ENCODE measurements at regions not wholly inside any gene's neighbourhood (a gene's known extent, or its start where the extent isn't known, plus 50 kb on each side); places are given as distances from the start of the nearest gene placed in this dataset.

DNA sequence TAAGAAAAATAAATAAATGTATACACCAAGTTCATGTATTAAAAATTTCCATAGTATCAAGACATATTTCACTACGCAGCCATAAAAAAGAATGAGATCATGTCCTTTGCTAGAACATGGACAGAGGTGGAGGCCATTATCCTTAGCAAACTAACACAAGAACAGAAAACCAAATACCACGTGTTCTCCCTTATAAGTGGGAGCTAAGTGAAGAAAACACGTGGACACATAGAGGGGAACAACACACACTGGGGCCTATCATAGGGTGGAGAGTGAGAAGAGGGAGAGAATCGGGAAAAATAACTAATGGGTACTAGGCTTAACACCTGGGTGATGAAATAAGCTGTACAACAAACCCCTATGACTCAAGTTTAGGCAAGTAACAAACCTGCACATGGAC is 552.4 kb upstream of the PBX1 start (continued):
- TF ChIP-seq, protein P1, sequence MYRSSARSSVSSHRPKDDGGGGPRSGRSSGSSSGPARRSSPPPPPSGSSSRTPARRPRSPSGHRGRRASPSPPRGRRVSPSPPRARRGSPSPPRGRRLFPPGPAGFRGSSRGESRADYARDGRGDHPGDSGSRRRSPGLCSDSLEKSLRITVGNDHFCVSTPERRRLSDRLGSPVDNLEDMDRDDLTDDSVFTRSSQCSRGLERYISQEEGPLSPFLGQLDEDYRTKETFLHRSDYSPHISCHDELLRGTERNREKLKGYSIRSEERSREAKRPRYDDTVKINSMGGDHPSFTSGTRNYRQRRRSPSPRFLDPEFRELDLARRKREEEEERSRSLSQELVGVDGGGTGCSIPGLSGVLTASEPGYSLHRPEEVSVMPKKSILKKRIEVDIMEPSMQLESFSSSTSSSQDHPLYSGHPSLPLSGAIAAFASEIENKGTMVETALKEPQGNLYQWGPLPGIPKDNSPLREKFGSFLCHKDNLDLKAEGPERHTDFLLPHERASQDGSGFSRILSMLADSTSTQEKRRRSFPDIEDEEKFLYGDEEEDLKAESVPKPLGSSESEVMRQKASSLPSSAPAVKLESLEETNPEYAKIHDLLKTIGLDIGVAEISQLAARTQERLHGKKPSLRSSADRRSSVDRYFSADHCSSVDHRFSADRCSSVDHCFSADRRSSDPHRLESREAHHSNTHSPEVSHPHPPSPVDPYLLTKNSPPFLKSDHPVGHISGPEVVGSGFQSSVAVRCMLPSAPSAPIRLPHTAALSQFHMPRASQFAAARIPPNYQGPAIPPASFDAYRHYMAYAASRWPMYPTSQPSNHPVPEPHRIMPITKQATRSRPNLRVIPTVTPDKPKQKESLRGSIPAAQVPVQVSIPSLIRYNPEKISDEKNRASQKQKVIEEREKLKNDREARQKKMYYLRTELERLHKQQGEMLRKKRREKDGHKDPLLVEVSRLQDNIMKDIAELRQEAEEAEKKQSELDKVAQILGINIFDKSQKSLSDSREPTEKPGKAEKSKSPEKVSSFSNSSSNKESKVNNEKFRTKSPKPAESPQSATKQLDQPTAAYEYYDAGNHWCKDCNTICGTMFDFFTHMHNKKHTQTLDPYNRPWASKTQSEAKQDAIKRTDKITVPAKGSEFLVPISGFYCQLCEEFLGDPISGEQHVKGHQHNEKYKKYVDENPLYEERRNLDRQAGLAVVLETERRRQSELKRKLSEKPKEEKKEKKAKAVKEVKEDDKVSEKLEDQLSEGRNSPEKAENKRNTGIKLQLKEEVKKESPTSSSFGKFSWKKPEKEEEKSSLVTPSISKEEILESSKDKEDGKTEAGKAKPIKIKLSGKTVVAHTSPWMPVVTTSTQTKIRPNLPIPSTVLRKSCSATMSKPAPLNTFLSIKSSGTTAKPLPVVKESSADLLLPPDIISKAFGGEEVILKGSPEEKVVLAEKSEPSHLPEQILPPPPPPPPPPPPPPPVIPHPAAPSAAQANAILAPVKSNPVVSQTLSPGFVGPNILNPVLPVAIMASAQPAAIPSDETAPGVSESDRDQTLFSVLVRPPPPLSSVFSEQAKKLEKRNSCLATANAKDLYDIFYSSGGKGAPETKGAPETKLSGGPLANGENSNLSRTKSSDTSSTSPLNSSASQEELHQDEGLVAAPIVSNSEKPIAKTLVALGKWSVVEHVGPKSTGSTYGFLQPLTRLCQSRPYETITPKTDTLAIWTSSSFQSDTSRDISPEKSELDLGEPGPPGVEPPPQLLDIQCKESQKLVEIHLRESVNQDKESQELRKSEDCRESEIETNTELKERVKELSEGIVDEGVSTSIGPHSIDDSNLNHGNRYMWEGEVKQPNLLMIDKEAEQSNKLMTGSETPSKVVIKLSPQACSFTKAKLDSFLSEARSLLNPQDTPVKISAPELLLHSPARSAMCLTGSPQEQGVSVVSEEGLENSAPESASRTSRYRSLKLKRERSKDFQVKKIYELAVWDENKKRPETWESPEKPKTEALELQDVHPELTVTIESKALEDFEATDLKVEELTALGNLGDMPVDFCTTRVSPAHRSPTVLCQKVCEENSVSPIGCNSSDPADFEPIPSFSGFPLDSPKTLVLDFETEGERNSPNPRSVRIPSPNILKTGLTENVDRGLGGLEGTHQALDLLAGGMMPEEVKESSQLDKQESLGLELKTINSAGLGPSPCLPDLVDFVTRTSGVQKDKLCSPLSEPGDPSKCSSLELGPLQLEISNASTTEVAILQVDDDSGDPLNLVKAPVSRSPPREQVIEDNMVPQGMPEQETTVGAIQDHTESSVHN (IDR thresholded peaks at IDR 0.05; ENCODE audit: borderline replicate concordance in 1 of 2, low read depth in 1 of 2): no peak
- TF ChIP-seq ZBED1 (IDR thresholded peaks at IDR 0.05) (no peak), RHOXF2B (CRISPR knock-in tag; conservative IDR thresholded peaks at IDR 0.05) (no peak), RBM15 (IDR thresholded peaks at IDR 0.05; ENCODE audit: insufficient read depth, low read length) (no peak), GATAD2B (IDR thresholded peaks at IDR 0.05; ENCODE audit: borderline replicate concordance) (no peak), SMARCC2 (IDR thresholded peaks at IDR 0.05; ENCODE audit: low read depth) (no peak), JUN (IDR thresholded peaks at IDR 0.05; ENCODE audit: borderline replicate concordance, low read depth, low read length) (no peak), JUN (CRISPR knock-in tag; IDR thresholded peaks at IDR 0.05; ENCODE audit: borderline replicate concordance) (no peak)
- TF ChIP-seq, protein P2, sequence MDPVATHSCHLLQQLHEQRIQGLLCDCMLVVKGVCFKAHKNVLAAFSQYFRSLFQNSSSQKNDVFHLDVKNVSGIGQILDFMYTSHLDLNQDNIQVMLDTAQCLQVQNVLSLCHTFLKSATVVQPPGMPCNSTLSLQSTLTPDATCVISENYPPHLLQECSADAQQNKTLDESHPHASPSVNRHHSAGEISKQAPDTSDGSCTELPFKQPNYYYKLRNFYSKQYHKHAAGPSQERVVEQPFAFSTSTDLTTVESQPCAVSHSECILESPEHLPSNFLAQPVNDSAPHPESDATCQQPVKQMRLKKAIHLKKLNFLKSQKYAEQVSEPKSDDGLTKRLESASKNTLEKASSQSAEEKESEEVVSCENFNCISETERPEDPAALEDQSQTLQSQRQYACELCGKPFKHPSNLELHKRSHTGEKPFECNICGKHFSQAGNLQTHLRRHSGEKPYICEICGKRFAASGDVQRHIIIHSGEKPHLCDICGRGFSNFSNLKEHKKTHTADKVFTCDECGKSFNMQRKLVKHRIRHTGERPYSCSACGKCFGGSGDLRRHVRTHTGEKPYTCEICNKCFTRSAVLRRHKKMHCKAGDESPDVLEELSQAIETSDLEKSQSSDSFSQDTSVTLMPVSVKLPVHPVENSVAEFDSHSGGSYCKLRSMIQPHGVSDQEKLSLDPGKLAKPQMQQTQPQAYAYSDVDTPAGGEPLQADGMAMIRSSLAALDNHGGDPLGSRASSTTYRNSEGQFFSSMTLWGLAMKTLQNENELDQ (CRISPR knock-in tag; IDR thresholded peaks at IDR 0.05; ENCODE audit: borderline replicate concordance): no peak

Data from K562 (cell line).